ENCODE measurements at regions not wholly inside any gene's neighbourhood (a gene's known extent, or its start where the extent isn't known, plus 50 kb on each side); places are given as distances from the start of the nearest gene placed in this dataset.

DNA sequence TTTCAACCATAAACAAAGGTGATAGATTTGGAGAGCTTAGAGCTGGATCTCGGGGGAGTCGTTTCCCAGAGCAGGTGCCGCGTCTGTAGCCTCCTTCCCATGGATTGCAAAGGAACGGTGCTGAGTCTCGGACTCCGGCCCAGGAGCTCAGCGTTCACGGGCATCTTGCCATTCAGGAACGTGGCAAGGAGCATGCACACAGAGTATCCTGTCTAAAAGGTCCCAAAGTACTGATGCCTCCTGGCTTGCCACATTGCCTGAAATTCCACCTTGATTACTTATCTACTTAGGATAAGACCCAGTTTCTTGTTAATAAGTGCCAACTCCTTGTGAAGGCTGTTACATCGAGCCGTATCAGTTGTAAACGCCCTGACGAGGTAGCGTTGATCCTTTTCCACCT is 197.8 kb upstream of the MYT1L start:
- H3K4me1 ChIP-seq (replicated peaks in 1 of 2; ENCODE audit: control insufficient read depth in 2 of 2, insufficient read depth in 2 of 2, low read length in 2 of 2): no peaks in the 10 kb centered on the region
- FAIRE-seq: no peak
- H3K27ac ChIP-seq (ENCODE audit: extremely low read depth, low read depth, low read length): no peak overlapping the region
- H2AFZ ChIP-seq (ENCODE audit: low read depth, low read length): no peak overlapping the region
- ChIA-PET CTCF (ENCODE audit: low intra/inter-chr PET ratio) (no interaction called here), POLR2A (interaction anchor here (0.5 kb wide), 1 partner anchor 375 kb away, joined by 3 read pairs; no protein-coding TSS in a partner anchor)
- intact Hi-C loops (cut with micrococcal nuclease): no loop called here
- no peaks in the 10 kb centered on the region for H3K36me3 ChIP-seq (ENCODE audit: control insufficient read depth, insufficient read depth, low read length)
- no peak overlapping the region for H3K4me2 ChIP-seq (ENCODE audit: insufficient read depth, low read length)
- H4K20me1 ChIP-seq (replicated peaks; ENCODE audit: control insufficient read depth, insufficient read depth, low read length): no peaks in the 10 kb centered on the region
- H3K27me3 ChIP-seq (ENCODE audit: control insufficient read depth in 2 of 2, insufficient read depth in 2 of 2, low read length in 2 of 2): peaks cover 4 to 17% of the 10 kb centered on the region in 2 experiments; a peak in 4 of 5 replicates
- in situ Hi-C loops (cut with MboI): no loop called here
- H3K9me1 ChIP-seq (ENCODE audit: control insufficient read depth, insufficient read depth, low read length): no peaks in the 10 kb centered on the region
- no peak overlapping the region for H3K9ac ChIP-seq (ENCODE audit: insufficient read depth in 1 of 2, low read depth in 2 of 2, low read length in 2 of 2)
- H3K79me2 ChIP-seq (ENCODE audit: control insufficient read depth, insufficient read depth, low read length): no peaks in the 10 kb centered on the region
- no peak for ATAC-seq
- no peak overlapping the region for H3K4me3 ChIP-seq
- H3K9me3 ChIP-seq (replicated peaks; ENCODE audit: control insufficient read depth, insufficient read depth, low read depth, low read length): no peaks in the 10 kb centered on the region
- DNase-seq (ENCODE audit: extremely low read depth in 1 of 4, low spot score in 3 of 4): no peak
- TF ChIP-seq NFIX (CRISPR knock-in tag; IDR thresholded peaks at IDR 0.05; ENCODE audit: low read depth): no peak
- no peak for TF ChIP-seq SMC3 (conservative IDR thresholded peaks at IDR 0.05; ENCODE audit: insufficient read depth, low read depth, low read length)
- no peak for TF ChIP-seq ZNF655 (CRISPR knock-in tag; IDR thresholded peaks at IDR 0.05)
- TF ChIP-seq HMG20B (CRISPR knock-in tag; IDR thresholded peaks at IDR 0.05): no peak
- TF ChIP-seq ID3 (CRISPR knock-in tag; IDR thresholded peaks at IDR 0.05): no peak
- no peak for TF ChIP-seq ID3 (tag; IDR thresholded peaks at IDR 0.05)
- TF ChIP-seq ARID2 (IDR thresholded peaks at IDR 0.05): no peak
- no peak for TF ChIP-seq NFRKB (IDR thresholded peaks at IDR 0.05; ENCODE audit: low read depth)
- TF ChIP-seq POLR2AphosphoS2 (IDR thresholded peaks at IDR 0.05; ENCODE audit: low read length): no peak
- no peak for TF ChIP-seq ERF (CRISPR knock-in tag; IDR thresholded peaks at IDR 0.05)
- no peak for TF ChIP-seq CHD4 (IDR thresholded peaks at IDR 0.05; ENCODE audit: insufficient read depth, insufficient replicate concordance, low read depth, low read length, poor library complexity, severe bottlenecking)
- TF ChIP-seq SP1 (CRISPR knock-in tag; IDR thresholded peaks at IDR 0.05): no peak
- no peak for TF ChIP-seq KDM4B (IDR thresholded peaks at IDR 0.05; ENCODE audit: borderline replicate concordance in 2 of 2, low read depth in 1 of 2)
- no peak for TF ChIP-seq TEAD1 (CRISPR knock-in tag; IDR thresholded peaks at IDR 0.05)
- no peak for TF ChIP-seq FIP1L1 (IDR thresholded peaks at IDR 0.05; ENCODE audit: low read depth, low read length, poor library complexity, severe bottlenecking)
- BruUV-seq (replicated peaks): no TSS peak
- WGBS (ENCODE audit: insufficient coverage, low coverage, missing lambda C conversion rate): under 1% methylated on average over 15 of the region's 15 CpGs

Data from K562 (cell line).